Renal cortical epithelial cell (primary cell): ENCODE measurements at regions not wholly inside any gene's neighbourhood (a gene's known extent, or its start where the extent isn't known, plus 50 kb on each side); places are given as distances from the start of the nearest gene placed in this dataset.
A peak's percentile ranks its signal among the peaks of the same experiment; 100 is the strongest.

ENCODE experiments used
- DNase-seq: peaks from one replicate; pipeline ENCODE4 v3.0.0-alpha.2; 2011; ENCODE audit warnings: low read depth

DNA sequence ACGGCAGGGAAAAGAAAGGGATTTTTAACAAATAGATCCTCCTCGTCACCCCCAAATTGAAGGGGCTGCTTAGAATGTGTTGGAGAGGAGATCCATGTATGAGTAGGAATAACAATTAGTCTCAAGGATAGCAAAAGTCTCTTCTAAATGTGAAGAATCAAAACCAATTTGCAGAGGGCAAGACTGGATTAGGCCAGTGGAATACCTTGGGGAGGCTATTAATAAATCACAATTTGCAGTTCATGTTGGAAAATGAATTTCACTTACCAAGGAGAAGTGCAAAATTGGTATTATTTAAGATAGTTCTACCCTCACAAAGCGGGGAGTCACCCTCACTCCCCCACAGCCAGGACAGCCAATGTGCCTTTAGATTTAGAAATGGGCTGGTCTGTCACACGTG lies 299.8 kb upstream of the SLC30A5 start:
- no peak for DNase-seq

- no peak for DNase-seq
Observed at GRCh38 chr5:68795190-68795589, 298.6 kb upstream of the SLC30A5 start.

GRCh38 chr5:68798877-68799843 lies 294.7 kb upstream of the SLC30A5 start:
- DNase-seq = no peak

GRCh38 chr5:68802430-68802829 lies 291.4 kb upstream of the SLC30A5 start:
- DNase-seq = no peak

- DNase-seq = no peak
Observed at GRCh38 chr5:68803881-68804319, 289.9 kb upstream of the SLC30A5 start.

- no peak for DNase-seq
Observed at GRCh38 chr5:68804343-68804742, 289.5 kb upstream of the SLC30A5 start.

DNA sequence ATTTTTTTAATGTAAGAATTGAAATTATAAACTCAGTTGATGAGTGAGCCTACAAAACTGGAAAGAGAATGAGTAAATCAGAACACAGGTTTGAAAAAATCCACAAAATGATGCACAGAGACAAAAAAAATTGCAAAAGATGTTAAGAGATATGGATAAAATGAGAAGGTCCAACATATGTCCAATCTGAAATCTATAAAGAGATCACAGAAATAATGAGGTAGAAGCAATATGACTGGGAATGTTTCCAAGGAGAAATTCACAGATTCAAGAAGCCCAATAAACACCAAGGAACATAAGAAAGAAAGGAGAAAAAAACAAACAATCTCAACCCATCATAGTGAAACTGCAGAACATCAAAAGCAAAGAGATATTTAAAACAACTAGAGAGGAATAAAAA lies 288.4 kb upstream of the SLC30A5 start:
- no peak for DNase-seq

- no peak for DNase-seq
Observed at GRCh38 chr5:68817632-68818031, 276.2 kb upstream of the SLC30A5 start.

- DNase-seq = no peak
Observed at GRCh38 chr5:68818057-68818695, 275.6 kb upstream of the SLC30A5 start.

DNA sequence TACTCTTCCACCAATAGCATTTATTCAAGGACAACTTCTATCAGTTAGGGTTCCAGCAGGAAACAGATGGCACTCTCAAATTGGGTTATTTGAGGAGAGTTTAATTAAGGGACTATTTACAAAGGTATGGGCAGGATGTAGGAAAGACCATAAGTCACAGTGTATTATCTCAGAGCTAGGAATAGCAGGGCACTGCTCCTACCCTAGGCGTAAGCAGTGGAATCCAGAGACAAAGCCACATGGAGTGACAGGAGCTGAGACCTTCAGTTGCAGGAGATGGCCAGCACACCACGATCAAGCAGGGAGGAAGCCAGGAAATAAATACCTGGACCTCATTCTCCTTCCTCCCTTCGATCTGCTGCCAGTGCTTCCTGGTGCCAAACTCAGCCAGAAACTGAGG lies 274.9 kb upstream of the SLC30A5 start:
- no peak for DNase-seq

DNA sequence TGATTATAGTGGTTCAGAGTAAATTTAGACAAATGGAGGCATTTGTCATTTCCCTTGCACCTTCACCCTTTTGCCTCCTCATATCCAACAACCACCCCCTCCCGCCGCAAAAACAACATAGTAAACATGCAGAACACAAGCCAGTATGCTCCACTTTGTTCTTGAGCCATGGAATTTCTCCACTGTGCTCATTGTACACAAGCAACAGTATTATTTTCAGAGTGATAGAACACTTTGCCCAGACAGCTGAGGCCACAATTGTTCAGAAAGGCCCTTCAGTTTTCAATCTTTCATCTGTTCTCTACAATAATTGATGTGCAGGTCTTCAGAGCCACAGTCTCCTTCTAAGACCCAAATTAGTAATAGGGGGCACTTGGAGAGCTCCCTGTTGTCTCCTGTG lies 272.8 kb upstream of the SLC30A5 start:
- no peak for DNase-seq

- DNase-seq = no peak
Observed at GRCh38 chr5:68822796-68823195, 271.0 kb upstream of the SLC30A5 start.

DNA sequence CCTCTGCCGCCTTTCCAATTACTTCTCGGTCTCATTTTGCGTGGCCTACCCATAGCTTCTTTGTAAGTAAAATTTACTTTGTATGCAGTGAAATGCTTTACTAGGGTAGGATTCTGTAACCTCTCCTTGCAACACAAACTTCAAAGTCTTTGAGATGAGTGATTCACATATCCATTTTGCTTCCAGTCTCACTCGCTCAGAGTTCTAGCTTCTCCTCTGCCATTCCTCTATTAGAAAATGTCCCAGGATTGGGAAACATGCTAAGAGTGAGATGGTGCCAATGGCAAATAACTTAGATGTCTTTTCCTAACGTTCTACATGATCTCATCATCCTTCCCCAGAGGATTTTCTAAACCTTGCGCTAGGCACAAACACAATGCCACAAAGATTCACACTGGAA lies 270.5 kb upstream of the SLC30A5 start:
- no peak for DNase-seq

DNA sequence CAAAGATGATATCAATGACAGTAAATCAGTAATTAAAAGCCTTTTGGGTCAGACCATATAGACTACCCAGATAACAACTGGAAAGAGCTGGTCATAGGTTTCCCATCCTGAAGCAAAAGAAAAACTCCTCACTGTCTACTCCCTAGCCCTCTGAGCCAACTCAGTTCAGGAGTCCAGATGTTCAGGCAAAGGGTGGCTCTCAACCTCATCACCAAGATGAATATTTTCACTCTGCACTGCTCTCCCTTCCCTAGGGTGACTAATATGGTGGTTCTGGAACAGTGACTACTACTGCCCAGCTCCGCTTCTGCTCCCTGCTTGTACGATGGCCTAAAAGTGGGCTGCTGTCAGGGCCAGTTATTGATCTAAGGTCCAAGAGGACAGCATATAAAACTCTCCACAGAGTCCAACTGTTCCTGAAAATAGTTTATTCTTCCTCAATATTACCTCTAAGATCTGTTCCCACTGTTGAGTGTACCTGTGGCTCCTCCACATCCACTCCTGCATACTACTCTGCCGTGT lies 263.4 kb upstream of the SLC30A5 start:
- no peak for DNase-seq

DNA sequence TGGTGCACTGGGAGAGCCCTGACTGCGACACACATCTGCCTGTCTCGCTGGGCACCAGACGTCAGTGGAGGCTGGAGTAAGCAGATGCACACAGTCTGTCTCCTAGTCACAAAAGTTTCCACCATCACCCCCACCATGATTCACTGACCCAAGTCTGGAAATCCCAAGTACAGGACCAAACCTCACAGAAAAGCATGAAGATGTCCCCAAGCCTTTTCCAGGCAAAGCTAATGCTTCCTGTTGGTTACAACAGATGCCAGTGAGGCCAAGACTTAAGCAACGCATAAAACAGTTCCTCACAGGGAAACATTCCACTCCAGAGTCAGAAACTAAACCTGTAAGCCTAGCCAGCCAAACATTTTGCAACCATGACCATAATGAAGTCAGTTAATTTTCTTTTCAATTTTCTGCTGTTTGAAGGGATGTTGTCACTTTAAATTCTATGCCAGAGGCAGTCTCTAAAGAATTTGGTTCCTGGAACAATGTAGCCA lies 259.3 kb upstream of the SLC30A5 start:
- peak; percentile 57 for DNase-seq

- DNase-seq = no peak
Observed at GRCh38 chr5:68838157-68838718, 255.6 kb upstream of the SLC30A5 start.

- DNase-seq = no peak
Observed at GRCh38 chr5:68839019-68839552, 254.7 kb upstream of the SLC30A5 start.

DNA sequence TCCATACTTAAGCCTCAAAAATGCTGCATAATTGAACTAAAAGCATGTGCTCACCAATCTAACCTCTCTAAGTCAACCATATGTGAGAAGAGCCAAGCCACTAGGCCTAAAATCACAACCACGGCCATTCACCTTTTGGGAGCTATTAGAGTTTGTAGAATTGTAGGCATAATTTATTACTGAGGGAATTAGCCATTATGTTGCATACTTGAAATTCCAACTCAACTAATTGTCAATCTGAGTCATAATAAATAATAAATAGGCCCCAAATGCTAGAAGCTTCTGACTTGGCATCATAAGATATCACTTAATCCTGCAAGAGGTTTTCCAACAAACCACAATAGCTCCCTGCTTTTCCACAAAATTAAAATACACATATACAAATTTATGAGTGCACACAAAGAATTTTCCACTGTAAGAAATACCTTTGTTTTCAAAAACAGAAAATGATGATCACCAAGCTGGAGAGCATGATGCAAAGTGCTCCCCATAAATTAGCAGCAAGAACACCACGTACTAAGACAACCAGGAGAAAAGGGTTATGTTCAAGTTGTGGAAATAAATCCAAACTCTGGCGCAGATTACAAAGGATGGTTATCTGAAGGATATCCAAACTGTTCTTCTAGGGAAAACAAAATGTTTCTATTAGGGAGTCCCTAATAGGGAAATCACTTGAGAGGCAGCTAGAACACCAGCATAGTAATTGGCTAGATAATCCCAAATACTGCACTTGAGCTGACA lies 250.0 kb upstream of the SLC30A5 start:
- peak; percentile 41 for DNase-seq

GRCh38 chr5:68845131-68845530 lies 248.7 kb upstream of the SLC30A5 start:
- no peak for DNase-seq

DNA sequence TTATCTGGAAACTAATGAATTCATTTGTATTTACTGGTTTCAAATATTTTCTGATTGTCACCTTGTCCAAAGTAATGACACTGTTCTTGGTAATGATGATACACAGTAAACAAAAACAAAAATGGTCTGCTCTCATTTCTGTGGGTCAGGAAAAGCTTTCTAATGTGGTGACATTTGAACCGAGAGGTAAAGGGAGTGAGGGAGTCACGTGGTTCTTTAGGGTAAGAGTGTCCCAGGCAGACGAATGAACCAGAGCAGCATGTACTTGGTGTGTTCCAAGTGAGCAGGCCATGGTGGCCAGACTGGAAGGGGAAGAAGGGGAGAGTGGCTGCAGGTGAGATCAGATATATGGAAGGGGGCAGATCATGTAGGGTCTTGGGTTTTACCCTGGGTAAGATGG lies 247.0 kb upstream of the SLC30A5 start:
- DNase-seq = no peak

GRCh38 chr5:68848091-68848490 lies 245.7 kb upstream of the SLC30A5 start:
- DNase-seq = peak; percentile 9
